ENCODE measurements at regions not wholly inside any gene's neighbourhood (a gene's known extent, or its start where the extent isn't known, plus 50 kb on each side); places are given as distances from the start of the nearest gene placed in this dataset.

DNA sequence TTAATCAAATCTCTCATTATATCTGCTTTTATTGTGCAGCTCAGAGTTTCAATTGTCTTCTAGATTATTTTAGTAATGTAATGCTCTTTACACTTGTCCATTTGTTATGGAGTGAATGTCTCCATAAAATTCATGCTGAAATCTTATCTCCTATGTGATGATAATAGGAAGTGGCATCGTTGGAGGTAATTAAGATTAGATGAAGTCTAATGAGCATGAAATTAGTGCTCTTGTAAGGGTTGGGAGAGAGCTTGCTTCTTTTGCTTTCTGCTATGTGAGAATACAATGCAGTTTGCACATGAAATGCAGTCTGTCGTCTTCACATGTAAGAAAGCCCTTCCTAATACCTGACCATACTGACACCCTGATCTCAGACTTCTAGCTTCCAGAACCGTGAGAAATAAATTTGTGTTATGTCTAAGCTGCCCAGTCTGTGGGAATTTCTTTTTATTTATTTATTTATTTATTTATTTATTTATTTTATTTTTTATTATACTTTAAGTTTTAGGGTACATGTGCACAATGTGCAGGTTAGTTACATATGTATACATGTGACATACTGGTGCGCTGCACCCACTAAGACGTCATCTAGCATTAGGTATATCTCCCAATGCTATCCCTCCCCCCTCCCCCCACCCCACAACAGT lies 1399.2 kb upstream of the CDH6 start:
- TF ChIP-seq CTCF (conservative IDR thresholded peaks at IDR 0.05; ENCODE audit: low read depth in 2 of 2) (no peak), EZH2 (IDR thresholded peaks at IDR 0.05; ENCODE audit: low read depth, unreplicated experiment) (no peak), EZH2phosphoT487 (IDR thresholded peaks at IDR 0.05; ENCODE audit: unreplicated experiment) (no peak), POLR2AphosphoS5 (IDR thresholded peaks at IDR 0.05; ENCODE audit: low read depth) (no peak), REST (IDR thresholded peaks at IDR 0.05; ENCODE audit: unreplicated experiment) (no peak), JUNB (IDR thresholded peaks at IDR 0.05; ENCODE audit: unreplicated experiment) (no peak), CREB1 (CRISPR knock-in tag; IDR thresholded peaks at IDR 0.05; ENCODE audit: low read depth) (no peak)

Measured in GM23338 (cell line).